ENCODE measurements at regions not wholly inside any gene's neighbourhood (a gene's known extent, or its start where the extent isn't known, plus 50 kb on each side); places are given as distances from the start of the nearest gene placed in this dataset.

- TF ChIP-seq CREB5 (CRISPR knock-in tag; IDR thresholded peaks at IDR 0.05; ENCODE audit: low read depth) (no peak), PPARA (CRISPR knock-in tag; IDR thresholded peaks at IDR 0.05; ENCODE audit: borderline replicate concordance) (no peak), POU6F1 (CRISPR knock-in tag; IDR thresholded peaks at IDR 0.05; ENCODE audit: borderline replicate concordance, low read depth) (no peak), BACH2 (CRISPR knock-in tag; IDR thresholded peaks at IDR 0.05; ENCODE audit: borderline replicate concordance) (no peak), ZFP3 (CRISPR knock-in tag; IDR thresholded peaks at IDR 0.05) (no peak), ISL1 (CRISPR knock-in tag; IDR thresholded peaks at IDR 0.05) (no peak), ZFP30 (CRISPR knock-in tag; IDR thresholded peaks at IDR 0.05) (no peak), CSDC2 (CRISPR knock-in tag; IDR thresholded peaks at IDR 0.05) (no peak), SNAI2 (CRISPR knock-in tag; IDR thresholded peaks at IDR 0.05) (no peak), TOX (CRISPR knock-in tag; IDR thresholded peaks at IDR 0.05; ENCODE audit: borderline replicate concordance) (no peak), CSRNP3 (CRISPR knock-in tag; IDR thresholded peaks at IDR 0.05) (no peak), RARB (CRISPR knock-in tag; IDR thresholded peaks at IDR 0.05) (no peak), TCF4 (CRISPR knock-in tag; IDR thresholded peaks at IDR 0.05; ENCODE audit: borderline replicate concordance) (no peak), ARNTL (CRISPR knock-in tag; IDR thresholded peaks at IDR 0.05; ENCODE audit: borderline replicate concordance, low read depth) (no peak), TSHZ2 (CRISPR knock-in tag; IDR thresholded peaks at IDR 0.05) (no peak), ZC3H10 (CRISPR knock-in tag; IDR thresholded peaks at IDR 0.05) (no peak)
- no peak for ATAC-seq
Measured at GRCh38 chr5:101271416-101271815, 368.3 kb upstream of the ST8SIA4 start.

GRCh38 chr5:101260857-101261256 lies 357.8 kb upstream of the ST8SIA4 start:
- ATAC-seq, result no peak
- no peak for TF ChIP-seq PPARA (CRISPR knock-in tag; IDR thresholded peaks at IDR 0.05; ENCODE audit: borderline replicate concordance)
- no peak for TF ChIP-seq ZNF8 (CRISPR knock-in tag; IDR thresholded peaks at IDR 0.05)
- TF ChIP-seq ZC3H10 (CRISPR knock-in tag; IDR thresholded peaks at IDR 0.05), result no peak
- no peak for TF ChIP-seq ZFP30 (CRISPR knock-in tag; IDR thresholded peaks at IDR 0.05)
- TF ChIP-seq TOX (CRISPR knock-in tag; IDR thresholded peaks at IDR 0.05; ENCODE audit: borderline replicate concordance), result no peak
- no peak for TF ChIP-seq CREB5 (CRISPR knock-in tag; IDR thresholded peaks at IDR 0.05; ENCODE audit: low read depth)
- TF ChIP-seq ZNF565 (CRISPR knock-in tag; conservative IDR thresholded peaks at IDR 0.05; ENCODE audit: low read depth), result no peak
- no peak for TF ChIP-seq OSR1 (CRISPR knock-in tag; IDR thresholded peaks at IDR 0.05)
- no peak for TF ChIP-seq CSRNP3 (CRISPR knock-in tag; IDR thresholded peaks at IDR 0.05)
- TF ChIP-seq ZFP3 (CRISPR knock-in tag; IDR thresholded peaks at IDR 0.05), result no peak
- TF ChIP-seq RARB (CRISPR knock-in tag; IDR thresholded peaks at IDR 0.05), result no peak
- TF ChIP-seq SNAI2 (CRISPR knock-in tag; IDR thresholded peaks at IDR 0.05), result no peak
- TF ChIP-seq BACH2 (CRISPR knock-in tag; IDR thresholded peaks at IDR 0.05; ENCODE audit: borderline replicate concordance), result no peak
- no peak for TF ChIP-seq ISL1 (CRISPR knock-in tag; IDR thresholded peaks at IDR 0.05)

- no peak for ATAC-seq
- TF ChIP-seq TOX (CRISPR knock-in tag; IDR thresholded peaks at IDR 0.05; ENCODE audit: borderline replicate concordance) (no peak), SNAI2 (CRISPR knock-in tag; IDR thresholded peaks at IDR 0.05) (no peak), CSRNP3 (CRISPR knock-in tag; IDR thresholded peaks at IDR 0.05) (no peak)
Measured at GRCh38 chr5:101253096-101253495, 350.0 kb upstream of the ST8SIA4 start.
